ENCODE measurements at regions not wholly inside any gene's neighbourhood (a gene's known extent, or its start where the extent isn't known, plus 50 kb on each side); places are given as distances from the start of the nearest gene placed in this dataset.

DNA sequence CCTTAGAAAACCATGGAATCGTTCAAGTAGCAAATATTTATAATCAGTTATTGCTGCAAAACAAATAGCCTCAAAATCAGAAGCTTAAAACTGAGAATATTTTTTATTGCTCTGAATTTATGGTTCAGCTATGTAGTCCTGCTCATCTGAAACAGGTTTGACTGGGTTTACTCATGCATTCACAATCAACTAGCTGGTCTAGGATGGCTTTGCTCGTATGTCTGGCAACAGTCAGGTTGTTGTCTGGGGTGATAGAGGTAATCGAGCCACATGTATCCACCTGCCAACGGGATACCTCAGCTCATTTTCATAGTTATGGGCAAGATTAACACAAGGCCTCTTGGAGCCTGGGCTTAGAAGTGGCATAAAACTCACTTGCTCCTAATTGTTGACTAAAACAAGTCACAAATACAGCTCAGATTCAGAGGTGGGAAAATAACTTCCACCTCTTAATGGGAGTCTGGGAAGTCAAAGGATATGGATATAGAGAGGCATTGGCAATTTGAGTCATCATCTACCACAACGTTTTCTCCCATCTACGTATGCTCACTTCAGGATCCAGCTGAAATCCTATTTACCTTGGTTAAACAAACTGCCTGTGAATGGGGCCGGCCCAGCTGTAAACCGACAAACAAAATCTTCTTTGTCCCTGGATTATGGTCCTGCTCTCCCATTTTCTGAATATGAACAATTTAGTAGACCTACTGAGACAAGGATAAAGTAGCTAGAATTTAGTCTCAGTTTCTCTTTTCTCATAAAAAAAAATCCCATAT is 54.5 kb upstream of the TENT5A start:
- H3K36me3 Mint-ChIP-seq: no peaks in the 10 kb centered on the region
- no peaks in the 10 kb centered on the region for H3K4me1 ChIP-seq (ENCODE audit: control insufficient read depth, insufficient read depth, low read length)
- H3K27ac ChIP-seq (ENCODE audit: low read length): no peak overlapping the region
- TF ChIP-seq, protein P1, sequence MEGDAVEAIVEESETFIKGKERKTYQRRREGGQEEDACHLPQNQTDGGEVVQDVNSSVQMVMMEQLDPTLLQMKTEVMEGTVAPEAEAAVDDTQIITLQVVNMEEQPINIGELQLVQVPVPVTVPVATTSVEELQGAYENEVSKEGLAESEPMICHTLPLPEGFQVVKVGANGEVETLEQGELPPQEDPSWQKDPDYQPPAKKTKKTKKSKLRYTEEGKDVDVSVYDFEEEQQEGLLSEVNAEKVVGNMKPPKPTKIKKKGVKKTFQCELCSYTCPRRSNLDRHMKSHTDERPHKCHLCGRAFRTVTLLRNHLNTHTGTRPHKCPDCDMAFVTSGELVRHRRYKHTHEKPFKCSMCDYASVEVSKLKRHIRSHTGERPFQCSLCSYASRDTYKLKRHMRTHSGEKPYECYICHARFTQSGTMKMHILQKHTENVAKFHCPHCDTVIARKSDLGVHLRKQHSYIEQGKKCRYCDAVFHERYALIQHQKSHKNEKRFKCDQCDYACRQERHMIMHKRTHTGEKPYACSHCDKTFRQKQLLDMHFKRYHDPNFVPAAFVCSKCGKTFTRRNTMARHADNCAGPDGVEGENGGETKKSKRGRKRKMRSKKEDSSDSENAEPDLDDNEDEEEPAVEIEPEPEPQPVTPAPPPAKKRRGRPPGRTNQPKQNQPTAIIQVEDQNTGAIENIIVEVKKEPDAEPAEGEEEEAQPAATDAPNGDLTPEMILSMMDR (IDR thresholded peaks at IDR 0.05): no peak
- DNase-seq (no peak), ATAC-seq (no peak)
- no peaks in the 10 kb centered on the region for H3K27me3 ChIP-seq (ENCODE audit: control insufficient read depth, insufficient read depth, low read length)
- no peaks in the 10 kb centered on the region for H3K4me1 Mint-ChIP-seq
- H3K36me3 ChIP-seq (ENCODE audit: control insufficient read depth, insufficient read depth, low read length): no peaks in the 10 kb centered on the region
- H3K27me3 Mint-ChIP-seq (ENCODE audit: low read depth in 2 of 2): peaks cover 5 to 6% of the 10 kb centered on the region in 2 donors
- H3K4me3 ChIP-seq (ENCODE audit: low read length): no peak overlapping the region
- 86% methylated on average over 7 of the region's 8 CpGs for WGBS (ENCODE audit: insufficient coverage)
- intact Hi-C loops (cut with micrococcal nuclease): no loop called here
- no peak overlapping the region for H3K4me3 Mint-ChIP-seq
- no peak overlapping the region for H3K27ac Mint-ChIP-seq
- H3K9me3 Mint-ChIP-seq: no peaks in the 10 kb centered on the region
- H3K9me3 ChIP-seq (ENCODE audit: control insufficient read depth, insufficient read depth, low read length): no peaks in the 10 kb centered on the region

DNA sequence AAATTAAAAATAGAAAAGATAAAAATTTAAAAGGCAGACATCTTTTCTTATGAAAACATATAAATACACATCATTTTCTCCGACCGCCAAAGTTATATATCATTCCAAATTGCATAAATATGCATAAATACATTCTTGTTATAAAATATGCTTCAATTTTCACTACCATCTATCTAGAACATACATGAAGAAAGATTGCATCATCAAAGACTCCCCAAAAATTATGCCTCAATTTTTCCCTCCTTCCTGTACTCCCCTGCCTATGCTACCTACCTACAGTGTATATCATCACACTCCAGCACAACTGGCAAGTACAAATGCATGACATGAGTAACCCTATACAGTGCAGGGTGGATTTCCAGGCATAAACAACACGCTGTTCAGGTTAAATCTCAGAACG is 49.9 kb upstream of the TENT5A start:
- 100% methylated on average over 2 of the region's 4 CpGs for WGBS (ENCODE audit: insufficient coverage)
- Histone ChIP-seq H3K4me1 (ENCODE audit: control insufficient read depth, insufficient read depth, low read length) (no peaks in the 10 kb centered on the region), H3K27ac (ENCODE audit: low read length) (no peak overlapping the region), H3K4me3 (ENCODE audit: low read length) (no peak overlapping the region), H3K9me3 (ENCODE audit: control insufficient read depth, insufficient read depth, low read length) (no peaks in the 10 kb centered on the region), H3K36me3 (ENCODE audit: control insufficient read depth, insufficient read depth, low read length) (no peaks in the 10 kb centered on the region), H3K27me3 (ENCODE audit: control insufficient read depth, insufficient read depth, low read length) (no peaks in the 10 kb centered on the region)
- H3K27me3 Mint-ChIP-seq (ENCODE audit: low read depth in 2 of 2): peaks cover 0 to 6% of the 10 kb centered on the region in 2 donors
- no peak overlapping the region for H3K4me3 Mint-ChIP-seq
- no peaks in the 10 kb centered on the region for H3K9me3 Mint-ChIP-seq
- no peaks in the 10 kb centered on the region for H3K4me1 Mint-ChIP-seq
- TF ChIP-seq, protein P1 (IDR thresholded peaks at IDR 0.05): no peak
- DNase-seq (no peak), ATAC-seq (no peak)
- no peaks in the 10 kb centered on the region for H3K36me3 Mint-ChIP-seq
- intact Hi-C loops (cut with micrococcal nuclease): no loop called here
- no peak overlapping the region for H3K27ac Mint-ChIP-seq
